ENCODE measurements at regions not wholly inside any gene's neighbourhood (a gene's known extent, or its start where the extent isn't known, plus 50 kb on each side); places are given as distances from the start of the nearest gene placed in this dataset.

- peak in 1 of 3 experiments; percentile 8 for DNase-seq
Observed at GRCh38 chr7:142357953-142358520, 100.2 kb upstream of the PRSS58 start.

GRCh38 chr7:142356166-142356565 is 98.3 kb upstream of the PRSS58 start:
- Mint-ChIP-seq H3K9me3 (no peaks in the 10 kb centered on the region), H3K4me3 (no peak overlapping the region), H3K27me3 (peaks cover 12 to 15% of the 10 kb centered on the region in 2 donors), H3K36me3 (ENCODE audit: insufficient read depth) (no peaks in the 10 kb centered on the region), H3K4me1 (ENCODE audit: low read depth in 2 of 2) (peaks cover 16 to 20% of the 10 kb centered on the region in 2 donors), H3K27ac (no peak overlapping the region)
- no peak for DNase-seq
- ATAC-seq (replicated peaks) = no peak

More at GRCh38 chr7:142357953-142358520, 100.2 kb upstream of the PRSS58 start:
- no peak overlapping the region for H3K4me3 Mint-ChIP-seq
- H3K4me1 Mint-ChIP-seq (ENCODE audit: low read depth in 2 of 2) = peaks cover 16 to 17% of the 10 kb centered on the region in 2 donors
- no peak overlapping the region for H3K27ac Mint-ChIP-seq
- peak; percentile 64 for ATAC-seq (replicated peaks)
- H3K36me3 Mint-ChIP-seq (ENCODE audit: insufficient read depth) = no peaks in the 10 kb centered on the region
- no peaks in the 10 kb centered on the region for H3K9me3 Mint-ChIP-seq
- peaks cover 0 to 12% of the 10 kb centered on the region in 2 donors for H3K27me3 Mint-ChIP-seq

DNA sequence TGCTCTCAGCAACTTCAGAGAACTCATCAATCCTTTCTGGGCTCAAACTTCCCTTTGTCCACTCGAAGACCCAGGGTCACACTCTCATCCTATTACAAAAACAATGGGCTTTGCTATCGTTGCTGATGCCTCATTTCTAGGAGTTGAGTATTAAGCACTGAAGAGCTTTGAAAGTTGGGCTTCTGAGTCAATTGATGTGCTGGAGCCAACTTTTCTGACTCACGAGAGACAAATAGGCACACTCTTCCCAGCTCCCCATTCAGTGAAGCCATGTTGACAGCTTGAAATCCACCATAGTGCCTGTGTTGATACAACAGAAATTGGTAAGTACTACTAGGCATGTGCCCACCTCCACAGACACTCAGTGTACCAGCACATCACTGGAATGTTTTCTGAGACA is 97.5 kb upstream of the PRSS58 start:
- no peaks in the 10 kb centered on the region for H3K9me3 Mint-ChIP-seq
- no peak overlapping the region for H3K4me3 Mint-ChIP-seq
- H3K36me3 Mint-ChIP-seq (ENCODE audit: insufficient read depth) = no peaks in the 10 kb centered on the region
- DNase-seq (no peak), ATAC-seq (replicated peaks) (no peak)
- H3K27ac Mint-ChIP-seq = no peak overlapping the region
- peaks cover 16 to 20% of the 10 kb centered on the region in 2 donors for H3K4me1 Mint-ChIP-seq (ENCODE audit: low read depth in 2 of 2)
- peaks cover 20 to 23% of the 10 kb centered on the region in 2 donors for H3K27me3 Mint-ChIP-seq

DNA sequence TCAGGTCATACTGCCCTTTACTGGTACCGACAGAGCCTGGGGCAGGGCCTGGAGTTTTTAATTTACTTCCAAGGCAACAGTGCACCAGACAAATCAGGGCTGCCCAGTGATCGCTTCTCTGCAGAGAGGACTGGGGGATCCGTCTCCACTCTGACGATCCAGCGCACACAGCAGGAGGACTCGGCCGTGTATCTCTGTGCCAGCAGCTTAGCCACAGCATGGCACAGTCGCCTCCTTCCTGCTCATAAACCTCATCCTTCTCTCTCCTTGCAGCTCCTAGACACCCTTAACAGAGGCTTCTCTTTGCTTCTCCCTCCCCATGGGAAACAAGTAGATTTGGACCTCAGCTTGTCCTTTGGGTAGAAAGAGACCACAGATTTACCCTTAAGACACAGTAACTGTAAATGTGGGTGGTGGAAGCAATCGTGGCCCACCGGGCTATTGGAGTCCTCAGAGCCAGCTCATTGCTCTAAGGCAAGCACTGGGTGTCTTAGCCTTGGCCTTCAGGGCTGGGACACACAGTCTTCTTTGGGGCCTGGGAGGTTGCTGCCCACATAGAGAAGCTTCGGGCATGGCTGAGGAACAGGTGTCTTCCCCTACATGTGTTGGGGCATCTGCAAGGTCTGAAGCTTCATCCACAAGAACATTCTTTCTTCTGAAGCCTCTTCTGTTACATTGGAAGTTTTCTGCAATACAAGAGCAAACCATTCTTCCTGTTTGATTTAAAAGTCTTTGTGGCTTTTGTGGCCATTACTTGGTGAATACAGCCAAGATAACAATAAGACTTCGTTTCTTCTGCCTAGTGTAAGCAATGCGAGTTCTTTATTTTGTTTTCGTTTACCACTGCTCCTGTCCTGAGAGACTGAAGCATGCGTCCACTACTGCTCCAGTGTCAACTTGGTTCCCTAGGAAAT is 95.5 kb upstream of the PRSS58 start:
- DNase-seq = no peak
- H3K9me3 Mint-ChIP-seq = no peaks in the 10 kb centered on the region
- H3K4me3 Mint-ChIP-seq = peak overlapping the region; percentile 47 to 66
- H3K4me1 Mint-ChIP-seq (ENCODE audit: low read depth in 2 of 2) = peaks cover 16 to 20% of the 10 kb centered on the region in 2 donors
- peak overlapping the region; percentile 10 to 29 for H3K27ac Mint-ChIP-seq
- no peaks in the 10 kb centered on the region for H3K36me3 Mint-ChIP-seq (ENCODE audit: insufficient read depth)
- peaks cover 26 to 36% of the 10 kb centered on the region in 2 donors for H3K27me3 Mint-ChIP-seq
- peak; percentile 42 for ATAC-seq (replicated peaks)

DNA sequence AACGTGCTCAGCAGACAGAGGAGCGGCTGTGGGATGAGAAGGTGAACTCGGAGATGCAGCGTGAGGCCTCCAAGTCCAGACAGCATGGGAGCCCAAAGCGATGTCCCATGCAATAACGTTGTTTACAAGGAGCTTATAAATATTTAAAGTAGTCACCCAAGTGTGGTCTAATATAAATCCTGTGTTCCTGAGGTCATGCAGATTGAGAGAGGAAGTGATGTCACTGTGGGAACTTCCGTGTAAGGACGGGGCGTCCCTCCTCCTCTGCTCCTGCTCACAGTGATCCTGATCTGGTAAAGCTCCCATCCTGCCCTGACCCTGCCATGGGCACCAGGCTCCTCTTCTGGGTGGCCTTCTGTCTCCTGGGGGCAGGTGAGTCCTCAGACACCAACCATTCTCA is 94.7 kb upstream of the PRSS58 start:
- ATAC-seq (replicated peaks) (peak; percentile 46), DNase-seq (no peak)
- Mint-ChIP-seq H3K4me1 (ENCODE audit: low read depth in 2 of 2) (peaks cover 13 to 15% of the 10 kb centered on the region in 2 donors), H3K27me3 (peaks cover 33 to 45% of the 10 kb centered on the region in 2 donors), H3K27ac (peak overlapping the region; percentile 10 to 29), H3K9me3 (no peaks in the 10 kb centered on the region), H3K4me3 (peak overlapping the region; percentile 47 to 66), H3K36me3 (ENCODE audit: insufficient read depth) (no peaks in the 10 kb centered on the region)

GRCh38 chr7:142351145-142351544 is 93.3 kb upstream of the PRSS58 start:
- ATAC-seq (replicated peaks) (no peak), DNase-seq (no peak)
- Mint-ChIP-seq H3K27ac (peak overlapping the region in 1 of 2 donors; percentile 3), H3K4me3 (no peak overlapping the region), H3K36me3 (ENCODE audit: insufficient read depth) (no peaks in the 10 kb centered on the region), H3K9me3 (no peaks in the 10 kb centered on the region), H3K4me1 (ENCODE audit: low read depth in 2 of 2) (peaks cover 13 to 15% of the 10 kb centered on the region in 2 donors), H3K27me3 (peaks cover 35 to 53% of the 10 kb centered on the region in 2 donors)

DNA sequence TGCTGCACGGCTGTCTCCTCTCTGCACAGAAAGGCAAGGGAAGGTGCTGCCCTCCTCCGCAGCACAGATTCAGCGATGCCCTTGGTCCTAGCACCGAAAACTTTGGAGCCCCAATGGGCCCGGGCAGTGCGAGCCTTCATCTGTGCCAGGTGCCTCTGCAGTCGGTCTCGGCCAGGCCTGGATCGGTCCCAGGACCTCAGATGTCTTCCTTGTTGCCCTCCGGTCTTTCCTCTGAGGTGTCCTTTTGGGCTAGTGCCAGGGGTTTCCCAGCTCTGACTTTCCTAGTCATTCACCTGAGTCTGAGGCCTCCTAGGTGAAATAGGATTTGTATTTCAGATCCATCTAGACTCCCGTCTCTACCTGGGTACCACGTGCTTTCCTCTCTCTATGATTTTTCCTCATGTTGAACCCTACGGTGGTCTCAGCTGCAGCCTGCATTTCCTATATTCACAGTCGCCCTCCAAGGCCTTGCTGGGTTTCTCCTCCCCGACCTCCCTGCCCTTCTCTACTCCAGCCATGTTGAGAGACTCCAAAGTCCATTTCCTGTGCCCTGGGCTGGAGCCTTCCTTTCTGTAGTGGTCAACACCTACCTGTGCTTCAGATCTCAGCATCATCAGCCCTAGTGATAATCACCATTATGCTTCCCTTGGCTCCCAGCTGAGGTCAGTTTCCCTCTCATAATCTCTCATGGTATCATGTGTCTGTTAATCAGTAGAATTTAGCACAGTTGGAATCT is 92.0 kb upstream of the PRSS58 start:
- no peak for DNase-seq
- Mint-ChIP-seq H3K36me3 (ENCODE audit: insufficient read depth) (no peaks in the 10 kb centered on the region), H3K9me3 (no peaks in the 10 kb centered on the region), H3K4me3 (no peak overlapping the region), H3K4me1 (ENCODE audit: low read depth in 2 of 2) (peaks cover 18 to 22% of the 10 kb centered on the region in 2 donors), H3K27ac (no peak overlapping the region), H3K27me3 (peaks cover 35 to 60% of the 10 kb centered on the region in 2 donors)
- no peak for ATAC-seq (replicated peaks)

DNA sequence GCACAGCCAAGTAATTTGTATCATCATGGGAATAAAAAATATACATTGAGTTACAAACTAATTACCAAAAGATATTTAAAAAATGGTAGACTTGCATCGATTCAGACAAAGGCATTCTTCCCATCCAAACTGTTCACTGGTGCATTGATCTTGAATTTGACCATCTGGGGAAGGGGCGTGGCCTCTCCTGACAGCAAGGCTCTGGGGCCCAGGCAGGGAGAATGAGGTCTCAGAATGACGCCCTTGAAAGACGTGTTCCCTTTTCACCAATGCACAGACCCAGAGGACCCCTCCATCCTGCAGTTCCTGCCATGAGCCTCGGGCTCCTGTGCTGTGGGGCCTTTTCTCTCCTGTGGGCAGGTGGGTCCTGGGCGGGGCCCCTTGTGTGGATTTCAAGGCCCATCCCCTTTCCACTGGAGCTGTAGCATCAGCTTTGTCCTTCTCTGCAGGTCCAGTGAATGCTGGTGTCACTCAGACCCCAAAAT is 91.1 kb upstream of the PRSS58 start:
- no peaks in the 10 kb centered on the region for H3K36me3 Mint-ChIP-seq (ENCODE audit: insufficient read depth)
- ATAC-seq (replicated peaks) (no peak), DNase-seq (no peak)
- H3K27me3 Mint-ChIP-seq = peaks cover 35 to 62% of the 10 kb centered on the region in 2 donors
- H3K27ac Mint-ChIP-seq = no peak overlapping the region
- H3K4me3 Mint-ChIP-seq = peak overlapping the region in 1 of 2 donors; percentile 4
- no peaks in the 10 kb centered on the region for H3K9me3 Mint-ChIP-seq
- peaks cover 16 to 24% of the 10 kb centered on the region in 2 donors for H3K4me1 Mint-ChIP-seq (ENCODE audit: low read depth in 2 of 2)

DNA sequence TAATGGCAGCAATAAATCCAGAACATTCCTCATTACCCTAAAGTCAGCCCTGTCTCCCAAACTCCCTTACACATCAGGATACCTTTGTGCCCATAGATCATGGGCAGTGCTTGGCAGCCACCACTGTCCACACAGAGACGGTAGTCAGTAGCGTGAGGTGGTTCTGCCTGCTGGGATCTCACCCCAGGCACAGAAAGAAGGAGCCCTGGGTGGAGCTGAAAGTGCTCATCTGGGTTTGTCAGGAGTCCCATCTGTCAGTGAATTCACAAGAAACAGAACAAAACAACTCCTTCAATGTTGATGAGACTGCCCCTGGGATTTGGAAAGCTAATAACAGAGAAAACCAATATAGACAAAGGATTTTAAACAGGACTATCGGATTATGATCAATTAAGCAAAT is 90.2 kb upstream of the PRSS58 start:
- Mint-ChIP-seq H3K9me3 (no peaks in the 10 kb centered on the region), H3K27ac (no peak overlapping the region), H3K4me1 (ENCODE audit: low read depth in 2 of 2) (peaks cover 9 to 18% of the 10 kb centered on the region in 2 donors), H3K36me3 (ENCODE audit: insufficient read depth) (no peaks in the 10 kb centered on the region), H3K4me3 (no peak overlapping the region), H3K27me3 (peaks cover 35 to 62% of the 10 kb centered on the region in 2 donors)
- DNase-seq (no peak), ATAC-seq (replicated peaks) (no peak)

GRCh38 chr7:142347091-142347490 is 89.2 kb upstream of the PRSS58 start:
- Mint-ChIP-seq H3K9me3 (no peaks in the 10 kb centered on the region), H3K27me3 (peaks cover 32 to 56% of the 10 kb centered on the region in 2 donors), H3K4me3 (no peak overlapping the region), H3K27ac (no peak overlapping the region), H3K36me3 (ENCODE audit: insufficient read depth) (no peaks in the 10 kb centered on the region), H3K4me1 (ENCODE audit: low read depth in 2 of 2) (peaks cover 5 to 15% of the 10 kb centered on the region in 2 donors)
- ATAC-seq (replicated peaks) = no peak
- DNase-seq = no peak

DNA sequence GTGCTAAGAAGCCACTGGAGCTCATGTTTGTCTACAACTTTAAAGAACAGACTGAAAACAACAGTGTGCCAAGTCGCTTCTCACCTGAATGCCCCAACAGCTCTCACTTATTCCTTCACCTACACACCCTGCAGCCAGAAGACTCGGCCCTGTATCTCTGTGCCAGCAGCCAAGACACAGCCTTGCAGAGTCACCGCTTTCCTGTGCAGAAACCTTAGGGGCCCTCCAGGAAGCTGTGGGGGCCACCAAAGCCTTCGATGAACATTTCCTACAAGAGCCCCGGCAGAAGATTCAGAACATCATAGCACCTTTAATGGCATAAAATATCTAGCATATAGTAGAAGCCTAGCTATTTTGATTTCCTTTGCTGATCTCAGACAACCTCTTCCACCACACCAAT is 88.0 kb upstream of the PRSS58 start:
- H3K4me3 Mint-ChIP-seq = peak overlapping the region in 1 of 2 donors; percentile 59
- DNase-seq (peak in 2 of 3 experiments; percentile 13 to 47), ATAC-seq (replicated peaks) (peak; percentile 89)
- H3K36me3 Mint-ChIP-seq (ENCODE audit: insufficient read depth) = no peaks in the 10 kb centered on the region
- peaks cover 4 to 15% of the 10 kb centered on the region in 2 donors for H3K4me1 Mint-ChIP-seq (ENCODE audit: low read depth in 2 of 2)
- peak overlapping the region; percentile 39 to 42 for H3K27ac Mint-ChIP-seq
- no peaks in the 10 kb centered on the region for H3K9me3 Mint-ChIP-seq
- peaks cover 19 to 44% of the 10 kb centered on the region in 2 donors for H3K27me3 Mint-ChIP-seq

GRCh38 chr7:142338633-142339501 is 81.0 kb upstream of the PRSS58 start:
- no peak overlapping the region for H3K27ac Mint-ChIP-seq
- ATAC-seq (replicated peaks) = peak; percentile 24

More at GRCh38 chr7:142338633-142339501, 81.0 kb upstream of the PRSS58 start:
- DNase-seq = no peak
- no peaks in the 10 kb centered on the region for H3K4me1 Mint-ChIP-seq (ENCODE audit: low read depth in 2 of 2)
- H3K27me3 Mint-ChIP-seq = peaks cover 7 to 39% of the 10 kb centered on the region in 2 donors
- no peak overlapping the region for H3K4me3 Mint-ChIP-seq
- H3K9me3 Mint-ChIP-seq = no peaks in the 10 kb centered on the region
- peaks cover 3% of the 10 kb centered on the region for H3K36me3 Mint-ChIP-seq (ENCODE audit: insufficient read depth)
